ENCODE measurements at regions not wholly inside any gene's neighbourhood (a gene's known extent, or its start where the extent isn't known, plus 50 kb on each side); places are given as distances from the start of the nearest gene placed in this dataset.
"Not testable (repeated sequence)": the region's sequence is repeated elsewhere in the genome, so short reads cannot be mapped to it uniquely, and the experiment has no call there.

DNA sequence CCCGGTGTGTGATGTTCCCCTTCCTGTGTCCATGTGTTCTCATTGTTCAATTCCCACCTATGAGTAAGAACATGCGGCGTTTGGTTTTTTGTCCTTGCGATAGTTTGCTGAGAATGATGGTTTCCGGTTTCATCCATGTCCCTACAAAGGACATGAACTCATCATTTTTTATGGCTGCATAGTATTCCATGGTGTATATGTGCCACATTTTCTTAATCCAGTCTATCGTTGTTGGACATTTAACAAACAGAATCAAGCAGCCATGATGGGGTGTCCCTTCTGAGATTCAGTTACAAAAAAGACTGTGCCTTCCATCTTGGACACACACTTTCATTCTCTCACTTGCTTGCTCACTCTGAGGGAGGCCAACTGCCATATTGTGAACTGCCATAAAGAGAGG is 66.5 kb upstream of the MDM1 start:
- not testable (repeated sequence) for H3K36me3 ChIP-seq (ENCODE audit: control insufficient read depth, insufficient read depth, low read length); H4K5ac ChIP-seq (ENCODE audit: low read length); H2BK15ac ChIP-seq (replicated peaks; ENCODE audit: low read depth); H3K4me3 ChIP-seq (ENCODE audit: low read length); H3K27me3 ChIP-seq (ENCODE audit: insufficient read depth, low read length, poor library complexity); H3K79me1 ChIP-seq (ENCODE audit: low read length); H3K18ac ChIP-seq (ENCODE audit: low read length); H3K9ac ChIP-seq (ENCODE audit: low read length); H3K4me1 ChIP-seq (ENCODE audit: control insufficient read depth, low read depth, low read length); H2BK5ac ChIP-seq (ENCODE audit: low read length); H2BK120ac ChIP-seq (ENCODE audit: low read depth, low read length); H3K56ac ChIP-seq (ENCODE audit: low read length); H3K27ac ChIP-seq (ENCODE audit: low read depth, low read length); H3K4me2 ChIP-seq (ENCODE audit: low read length); H4K8ac ChIP-seq (ENCODE audit: low read depth, low read length); H2AK5ac ChIP-seq (ENCODE audit: low read length); H3K4ac ChIP-seq (ENCODE audit: low read depth, low read length); H3K79me2 ChIP-seq (ENCODE audit: control insufficient read depth, insufficient read depth, low read length); DNase-seq; H3K23ac ChIP-seq (ENCODE audit: low read length)
- no CpG with 5 or more reads among the region's 6 CpGs for WGBS (ENCODE audit: extremely low coverage, insufficient coverage, low lambda C conversion rate)

DNA sequence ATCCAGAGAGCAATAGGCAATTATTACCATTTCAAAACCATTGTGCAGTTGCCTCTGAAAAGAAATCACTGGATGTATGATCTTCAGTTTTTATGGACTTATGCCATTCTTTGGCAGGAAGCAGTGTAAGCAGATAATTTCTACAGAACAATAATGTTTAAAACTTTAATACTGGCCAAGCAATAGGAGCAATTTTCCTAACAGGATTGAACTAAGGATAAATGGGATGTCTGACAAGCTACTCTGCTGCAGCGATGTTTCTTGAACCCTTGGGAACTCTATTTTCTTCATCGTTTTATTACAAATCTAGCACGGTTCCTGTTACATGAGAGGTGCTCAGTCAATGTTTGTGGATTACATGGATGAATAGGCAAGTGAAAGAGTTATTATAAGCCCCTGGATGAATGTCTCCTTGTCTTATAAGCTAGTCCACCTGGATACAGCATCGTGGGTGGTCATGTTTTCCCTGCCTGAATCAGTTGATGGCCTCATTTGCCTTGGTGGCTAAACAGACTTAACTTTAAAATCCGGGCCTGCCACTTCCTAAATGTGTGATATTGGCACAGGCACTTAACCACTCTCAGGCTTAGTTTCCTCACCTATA is 68.2 kb upstream of the MDM1 start:
- Histone ChIP-seq H3K4me2 (ENCODE audit: low read length) (no peak overlapping the region), H3K27me3 (ENCODE audit: insufficient read depth, low read length, poor library complexity) (no peaks in the 10 kb centered on the region), H4K5ac (ENCODE audit: low read length) (no peak overlapping the region), H3K79me2 (ENCODE audit: control insufficient read depth, insufficient read depth, low read length) (no peaks in the 10 kb centered on the region), H3K27ac (ENCODE audit: low read depth, low read length) (no peak overlapping the region), H3K18ac (ENCODE audit: low read length) (no peak overlapping the region), H3K36me3 (ENCODE audit: control insufficient read depth, insufficient read depth, low read length) (no peaks in the 10 kb centered on the region), H3K79me1 (ENCODE audit: low read length) (no peaks in the 10 kb centered on the region), H4K8ac (ENCODE audit: low read depth, low read length) (no peak overlapping the region), H3K4me3 (ENCODE audit: low read length) (no peak overlapping the region), H2BK15ac (replicated peaks; ENCODE audit: low read depth) (no peak overlapping the region), H3K23ac (ENCODE audit: low read length) (no peak overlapping the region), H3K56ac (ENCODE audit: low read length) (no peak overlapping the region), H3K4ac (ENCODE audit: low read depth, low read length) (no peak overlapping the region), H2BK120ac (ENCODE audit: low read depth, low read length) (no peak overlapping the region), H2BK5ac (ENCODE audit: low read length) (no peak overlapping the region), H2AK5ac (ENCODE audit: low read length) (no peak overlapping the region), H3K9ac (ENCODE audit: low read length) (no peak overlapping the region), H3K4me1 (ENCODE audit: control insufficient read depth, low read depth, low read length) (no peaks in the 10 kb centered on the region)
- DNase-seq, result no peak
- WGBS (ENCODE audit: extremely low coverage, insufficient coverage, low lambda C conversion rate), result no CpG with 5 or more reads among the region's 5 CpGs

DNA sequence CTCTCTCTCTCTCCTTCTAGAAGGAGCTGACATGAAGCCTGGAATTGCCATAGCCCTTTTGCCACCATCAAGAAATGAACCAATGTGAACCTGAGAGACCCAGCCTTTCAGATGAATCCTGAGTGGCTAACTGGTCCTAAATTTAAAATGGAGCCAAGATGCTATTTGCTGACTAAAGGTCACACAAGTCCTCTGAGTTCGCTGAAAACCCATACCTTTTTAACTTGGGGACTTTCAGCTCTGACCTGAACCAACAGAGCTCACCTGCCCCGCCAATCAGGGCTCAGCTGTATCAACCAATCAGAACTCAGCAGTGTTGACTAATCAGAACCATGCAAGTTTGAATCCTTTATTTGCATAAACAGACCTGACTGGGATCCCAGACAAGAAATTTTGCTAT is 70.3 kb upstream of the MDM1 start:
- WGBS (ENCODE audit: extremely low coverage, insufficient coverage, low lambda C conversion rate), result no CpG with 5 or more reads among the region's 2 CpGs
- Histone ChIP-seq H3K27me3 (ENCODE audit: insufficient read depth, low read length, poor library complexity) (no peaks in the 10 kb centered on the region), H3K4me1 (ENCODE audit: control insufficient read depth, low read depth, low read length) (no peaks in the 10 kb centered on the region), H4K5ac (ENCODE audit: low read length) (no peak overlapping the region), H3K4ac (ENCODE audit: low read depth, low read length) (no peak overlapping the region), H3K23ac (ENCODE audit: low read length) (no peak overlapping the region), H3K27ac (ENCODE audit: low read depth, low read length) (no peak overlapping the region), H3K79me2 (ENCODE audit: control insufficient read depth, insufficient read depth, low read length) (no peaks in the 10 kb centered on the region), H3K36me3 (ENCODE audit: control insufficient read depth, insufficient read depth, low read length) (no peaks in the 10 kb centered on the region), H4K8ac (ENCODE audit: low read depth, low read length) (no peak overlapping the region), H2BK15ac (replicated peaks; ENCODE audit: low read depth) (no peak overlapping the region), H3K79me1 (ENCODE audit: low read length) (no peaks in the 10 kb centered on the region), H3K4me2 (ENCODE audit: low read length) (no peak overlapping the region), H3K56ac (ENCODE audit: low read length) (no peak overlapping the region), H3K9ac (ENCODE audit: low read length) (no peak overlapping the region), H2BK5ac (ENCODE audit: low read length) (no peak overlapping the region), H2BK120ac (ENCODE audit: low read depth, low read length) (no peak overlapping the region), H3K18ac (ENCODE audit: low read length) (no peak overlapping the region), H3K4me3 (ENCODE audit: low read length) (no peak overlapping the region), H2AK5ac (ENCODE audit: low read length) (no peak overlapping the region)
- DNase-seq, result no peak

DNA sequence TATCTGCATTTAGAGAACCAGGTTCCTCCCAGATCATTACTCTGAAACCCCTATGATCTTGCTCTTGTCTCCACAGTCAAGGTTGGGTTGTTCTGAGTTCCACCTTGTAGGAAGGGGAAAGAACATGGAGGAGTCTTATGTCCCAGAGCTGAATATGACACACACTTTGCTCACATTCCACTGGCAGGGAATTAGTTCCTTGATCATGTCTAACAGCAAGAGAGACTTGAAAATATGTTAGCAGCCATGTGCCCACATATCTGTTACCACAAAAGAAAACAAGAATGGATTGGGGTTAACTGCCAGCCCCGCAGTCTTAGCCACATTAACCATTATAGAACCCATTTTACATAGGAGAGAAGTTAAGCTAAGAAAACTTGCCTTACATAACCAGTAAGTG is 71.1 kb upstream of the MDM1 start:
- Histone ChIP-seq H3K4me1 (ENCODE audit: control insufficient read depth, low read depth, low read length) (no peaks in the 10 kb centered on the region), H3K79me1 (ENCODE audit: low read length) (no peaks in the 10 kb centered on the region), H4K8ac (ENCODE audit: low read depth, low read length) (no peak overlapping the region), H3K9ac (ENCODE audit: low read length) (no peak overlapping the region), H2BK15ac (replicated peaks; ENCODE audit: low read depth) (no peak overlapping the region), H3K4me3 (ENCODE audit: low read length) (no peak overlapping the region), H3K36me3 (ENCODE audit: control insufficient read depth, insufficient read depth, low read length) (no peaks in the 10 kb centered on the region), H3K27ac (ENCODE audit: low read depth, low read length) (no peak overlapping the region), H3K18ac (ENCODE audit: low read length) (no peak overlapping the region), H3K4me2 (ENCODE audit: low read length) (no peak overlapping the region), H3K4ac (ENCODE audit: low read depth, low read length) (no peak overlapping the region), H2BK120ac (ENCODE audit: low read depth, low read length) (no peak overlapping the region), H3K56ac (ENCODE audit: low read length) (no peak overlapping the region), H2AK5ac (ENCODE audit: low read length) (no peak overlapping the region), H3K79me2 (ENCODE audit: control insufficient read depth, insufficient read depth, low read length) (no peaks in the 10 kb centered on the region), H4K5ac (ENCODE audit: low read length) (no peak overlapping the region), H2BK5ac (ENCODE audit: low read length) (no peak overlapping the region), H3K27me3 (ENCODE audit: insufficient read depth, low read length, poor library complexity) (no peaks in the 10 kb centered on the region), H3K23ac (ENCODE audit: low read length) (no peak overlapping the region)
- no peak for DNase-seq
- no CpG with 5 or more reads among the region's 1 CpG for WGBS (ENCODE audit: extremely low coverage, insufficient coverage, low lambda C conversion rate)

DNA sequence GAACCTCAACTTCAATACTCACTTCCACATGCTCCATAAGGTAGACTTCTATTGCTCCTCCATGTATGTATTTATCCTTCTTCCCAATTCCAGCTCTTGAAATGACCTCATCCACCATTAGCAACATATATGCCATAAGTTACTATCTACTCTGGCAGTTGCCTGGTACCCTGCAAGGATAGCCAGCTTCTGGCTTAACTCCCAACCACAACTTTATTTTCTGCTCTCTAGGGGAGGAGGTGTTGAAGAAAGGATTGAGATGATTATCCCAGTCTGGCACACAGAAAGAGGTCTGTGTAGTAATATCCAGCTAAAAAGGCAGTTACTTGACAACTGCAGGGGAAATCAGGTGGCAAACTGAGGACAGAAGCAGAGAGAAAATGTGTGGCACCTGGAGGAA is 71.5 kb upstream of the MDM1 start:
- H4K8ac ChIP-seq (ENCODE audit: low read depth, low read length), result no peak overlapping the region
- H3K4me1 ChIP-seq (ENCODE audit: control insufficient read depth, low read depth, low read length), result no peaks in the 10 kb centered on the region
- no peaks in the 10 kb centered on the region for H3K79me2 ChIP-seq (ENCODE audit: control insufficient read depth, insufficient read depth, low read length)
- no peaks in the 10 kb centered on the region for H3K36me3 ChIP-seq (ENCODE audit: control insufficient read depth, insufficient read depth, low read length)
- H3K56ac ChIP-seq (ENCODE audit: low read length), result no peak overlapping the region
- no peak overlapping the region for H2AK5ac ChIP-seq (ENCODE audit: low read length)
- H3K79me1 ChIP-seq (ENCODE audit: low read length), result no peaks in the 10 kb centered on the region
- no peak overlapping the region for H3K18ac ChIP-seq (ENCODE audit: low read length)
- DNase-seq, result no peak
- no peak overlapping the region for H4K5ac ChIP-seq (ENCODE audit: low read length)
- no peak overlapping the region for H3K4ac ChIP-seq (ENCODE audit: low read depth, low read length)
- no peak overlapping the region for H3K9ac ChIP-seq (ENCODE audit: low read length)
- H2BK5ac ChIP-seq (ENCODE audit: low read length), result no peak overlapping the region
- H3K27me3 ChIP-seq (ENCODE audit: insufficient read depth, low read length, poor library complexity), result no peaks in the 10 kb centered on the region
- H2BK15ac ChIP-seq (replicated peaks; ENCODE audit: low read depth), result no peak overlapping the region
- no peak overlapping the region for H3K4me3 ChIP-seq (ENCODE audit: low read length)
- no peak overlapping the region for H3K4me2 ChIP-seq (ENCODE audit: low read length)
- H3K27ac ChIP-seq (ENCODE audit: low read depth, low read length), result no peak overlapping the region
- no peak overlapping the region for H2BK120ac ChIP-seq (ENCODE audit: low read depth, low read length)
- no peak overlapping the region for H3K23ac ChIP-seq (ENCODE audit: low read length)

DNA sequence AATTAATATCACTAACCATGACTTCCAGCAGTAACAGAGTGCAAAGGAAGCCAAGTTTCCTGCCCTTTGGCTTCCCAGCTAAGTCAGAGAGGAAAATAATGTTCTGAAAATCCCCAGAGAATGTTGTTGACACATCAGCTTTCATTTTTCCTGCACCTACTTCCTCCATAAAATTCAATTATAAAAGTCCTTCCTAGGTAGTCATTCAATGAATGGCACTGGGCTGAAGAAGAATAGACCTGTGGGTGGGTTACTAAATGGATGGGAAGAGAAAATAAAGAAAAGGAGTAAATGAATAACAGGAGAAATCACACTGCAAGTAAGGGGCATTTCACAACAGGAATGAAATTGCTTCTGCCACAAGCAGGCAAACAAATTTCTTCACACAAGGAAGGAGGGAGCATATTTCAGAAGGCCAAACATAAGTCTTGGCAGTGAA is 73.2 kb upstream of the MDM1 start:
- Histone ChIP-seq H4K8ac (ENCODE audit: low read depth, low read length) (no peak overlapping the region), H3K27me3 (ENCODE audit: insufficient read depth, low read length, poor library complexity) (no peaks in the 10 kb centered on the region), H2BK120ac (ENCODE audit: low read depth, low read length) (no peak overlapping the region), H3K9ac (ENCODE audit: low read length) (no peak overlapping the region), H3K4me3 (ENCODE audit: low read length) (no peak overlapping the region), H3K4me2 (ENCODE audit: low read length) (no peak overlapping the region), H2BK15ac (replicated peaks; ENCODE audit: low read depth) (no peak overlapping the region), H4K5ac (ENCODE audit: low read length) (no peak overlapping the region), H3K56ac (ENCODE audit: low read length) (no peak overlapping the region), H3K36me3 (ENCODE audit: control insufficient read depth, insufficient read depth, low read length) (no peaks in the 10 kb centered on the region), H3K27ac (ENCODE audit: low read depth, low read length) (no peak overlapping the region), H3K79me1 (ENCODE audit: low read length) (no peaks in the 10 kb centered on the region), H3K4me1 (ENCODE audit: control insufficient read depth, low read depth, low read length) (no peaks in the 10 kb centered on the region), H3K23ac (ENCODE audit: low read length) (no peak overlapping the region), H3K4ac (ENCODE audit: low read depth, low read length) (no peak overlapping the region), H3K79me2 (ENCODE audit: control insufficient read depth, insufficient read depth, low read length) (no peaks in the 10 kb centered on the region), H2AK5ac (ENCODE audit: low read length) (no peak overlapping the region), H2BK5ac (ENCODE audit: low read length) (no peak overlapping the region), H3K18ac (ENCODE audit: low read length) (no peak overlapping the region)
- no peak for DNase-seq

Data from mesendoderm (in vitro differentiated cells).